ENCODE measurements at regions not wholly inside any gene's neighbourhood (a gene's known extent, or its start where the extent isn't known, plus 50 kb on each side); places are given as distances from the start of the nearest gene placed in this dataset.

- H4K20me1 ChIP-seq (replicated peaks in 1 of 2; ENCODE audit: control insufficient read depth in 1 of 2, insufficient read depth in 2 of 2, low read length in 2 of 2), result no peaks in the 10 kb centered on the region
- no peak overlapping the region for H2BK12ac ChIP-seq (ENCODE audit: low read depth, low read length)
- no peak overlapping the region for H2AK5ac ChIP-seq (ENCODE audit: low read depth, low read length)
- FAIRE-seq, result no peak
- H3K27ac ChIP-seq (ENCODE audit: low read depth, low read length), result no peak overlapping the region
- H3K9me3 ChIP-seq (ENCODE audit: insufficient read depth in 2 of 2, low read depth in 1 of 2, low read length in 1 of 2), result no peaks in the 10 kb centered on the region
- no peak overlapping the region for H3K14ac ChIP-seq (ENCODE audit: insufficient read length)
- H3K79me2 ChIP-seq (ENCODE audit: control insufficient read depth in 1 of 2, insufficient read depth in 2 of 2, low read length in 2 of 2), result no peaks in the 10 kb centered on the region
- no peaks in the 10 kb centered on the region for H3K23me2 ChIP-seq (ENCODE audit: low read depth, low read length)
- no peak for TF ChIP-seq SP1 (IDR thresholded peaks at IDR 0.05; ENCODE audit: low read depth, low read length)
- no peak for TF ChIP-seq NANOG (IDR thresholded peaks at IDR 0.05; ENCODE audit: insufficient read depth, low read depth, low read length, poor library complexity, severe bottlenecking)
- TF ChIP-seq CREB1 (IDR thresholded peaks at IDR 0.05), result no peak
- no peak for TF ChIP-seq NRF1 (IDR thresholded peaks at IDR 0.05; ENCODE audit: low read depth, low read length)
- TF ChIP-seq PHF8 (conservative IDR thresholded peaks at IDR 0.05; ENCODE audit: low read depth, low read length), result no peak
- TF ChIP-seq ZNF274 (IDR thresholded peaks at IDR 0.05; ENCODE audit: borderline replicate concordance, extremely low read depth, low read length), result no peak
- no peak for TF ChIP-seq CBX8 (IDR thresholded peaks at IDR 0.05; ENCODE audit: borderline replicate concordance, low read depth, low read length)
- no peak for TF ChIP-seq ASH2L (IDR thresholded peaks at IDR 0.05; ENCODE audit: low read length)
- no peak for TF ChIP-seq EGR1 (IDR thresholded peaks at IDR 0.05; ENCODE audit: borderline replicate concordance, low read depth, low read length)
- no peak for TF ChIP-seq TEAD4 (IDR thresholded peaks at IDR 0.05; ENCODE audit: low read depth, low read length)
- TF ChIP-seq RXRA (IDR thresholded peaks at IDR 0.05; ENCODE audit: insufficient read depth, low read depth, low read length), result no peak
- no peak for TF ChIP-seq MAFK (IDR thresholded peaks at IDR 0.05; ENCODE audit: low read depth, low read length)
- no peak for TF ChIP-seq RBBP5 (IDR thresholded peaks at IDR 0.05; ENCODE audit: borderline replicate concordance, low read depth, low read length)
- TF ChIP-seq POLR2AphosphoS5 (IDR thresholded peaks at IDR 0.05; ENCODE audit: low read depth, low read length), result no peak
- CTCF ChIA-PET (ENCODE audit: partially characterized antibody), result interaction anchor here (0.6 to 2.0 kb wide), 4 partner anchors 18 to 740 kb away, joined by 3 to 5 read pairs (median 4); no protein-coding TSS in a partner anchor
- no peak overlapping the region for H2BK120ac ChIP-seq (replicated peaks; ENCODE audit: low read depth, low read length)
- H2AFZ ChIP-seq (ENCODE audit: low read length), result no peak overlapping the region
- H3K4me2 ChIP-seq (ENCODE audit: insufficient read depth in 1 of 2, low read depth in 2 of 2, low read length in 2 of 2), result no peak overlapping the region
- POLR2A ChIA-PET (ENCODE audit: partially characterized antibody), result no interaction called here
- no peak overlapping the region for H3K18ac ChIP-seq (ENCODE audit: extremely low read depth, low read length)
- H3K23ac ChIP-seq (ENCODE audit: insufficient read length), result no peak overlapping the region
- no peak overlapping the region for H2BK5ac ChIP-seq (ENCODE audit: low read depth, low read length)
- H3K9ac ChIP-seq (replicated peaks in 1 of 4; ENCODE audit: extremely low read depth in 1 of 4, low read depth in 3 of 4, low read length in 3 of 4), result no peak overlapping the region
- H3K4me3 ChIP-seq (ENCODE audit: extremely low read depth in 1 of 4, insufficient read depth in 2 of 4, low read depth in 3 of 4, low read length in 4 of 4), result no peak overlapping the region
- H4K8ac ChIP-seq (ENCODE audit: extremely low read depth, insufficient read depth, low read length), result no peak overlapping the region
- H3K79me1 ChIP-seq (ENCODE audit: low read depth, low read length), result no peaks in the 10 kb centered on the region
- H3K27me3 ChIP-seq (replicated peaks in 1 of 4; ENCODE audit: control insufficient read depth in 3 of 4, extremely low read depth in 1 of 4, insufficient read depth in 3 of 4, low read length in 3 of 4), result no peaks in the 10 kb centered on the region
- DNase-seq (ENCODE audit: low read depth in 1 of 2, low spot score in 2 of 2), result no peak
- no peak overlapping the region for H4K91ac ChIP-seq (replicated peaks; ENCODE audit: insufficient read length, low read length)
- no peaks in the 10 kb centered on the region for H3K36me3 ChIP-seq (ENCODE audit: control insufficient read depth in 2 of 4, insufficient read depth in 4 of 4, low read length in 3 of 4)
- H3K56ac ChIP-seq (replicated peaks; ENCODE audit: insufficient read length, low read depth, low read length), result no peak overlapping the region
- no peaks in the 10 kb centered on the region for H3K4me1 ChIP-seq (replicated peaks in 1 of 4; ENCODE audit: control insufficient read depth in 3 of 4, insufficient read depth in 4 of 4, low read length in 3 of 4)
- no peak overlapping the region for H2BK20ac ChIP-seq (ENCODE audit: low read length)
- no peak overlapping the region for H4K5ac ChIP-seq (ENCODE audit: insufficient read length, low read depth, low read length)
- H3K4ac ChIP-seq (replicated peaks; ENCODE audit: insufficient read length, low read depth, low read length), result no peak overlapping the region
- no peak overlapping the region for H2BK15ac ChIP-seq (ENCODE audit: low read length)
Observed at GRCh38 chr4:170306208-170306607, 216.5 kb upstream of the AADAT start.
